HG02885 (cell line): ENCODE measurements at regions not wholly inside any gene's neighbourhood (a gene's known extent, or its start where the extent isn't known, plus 50 kb on each side); places are given as distances from the start of the nearest gene placed in this dataset.

ENCODE experiments used
- ATAC-seq: cut with Tn5 transposase; IDR thresholded peaks from one replicate; pipeline ENCODE4 v1.9.1; 2021; ENCODE audit warnings: mild to moderate bottlenecking; ENCODE audit not compliant: unreplicated experiment, poor library complexity

DNA sequence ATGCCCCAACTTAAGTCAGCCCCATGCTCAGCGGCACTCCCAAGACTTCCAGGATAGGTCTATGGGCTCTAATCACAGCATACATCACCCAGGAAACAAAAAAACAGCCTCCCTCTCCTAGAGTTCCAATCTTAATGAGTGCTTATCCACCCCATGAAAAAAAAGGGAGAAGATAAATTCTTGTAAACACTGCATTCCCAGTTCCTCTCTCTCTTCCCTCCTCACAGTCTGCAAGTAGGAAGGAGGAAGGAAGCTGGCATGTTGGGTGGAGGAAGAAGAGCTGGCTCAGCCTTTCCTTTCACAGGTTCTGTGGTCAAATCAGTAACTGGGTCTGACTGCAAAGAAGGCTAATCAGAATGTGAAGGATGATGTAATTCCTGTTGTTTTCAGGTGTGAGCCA lies 69.9 kb upstream of the ZC3H11B start:
- ATAC-seq, result no peak

DNA sequence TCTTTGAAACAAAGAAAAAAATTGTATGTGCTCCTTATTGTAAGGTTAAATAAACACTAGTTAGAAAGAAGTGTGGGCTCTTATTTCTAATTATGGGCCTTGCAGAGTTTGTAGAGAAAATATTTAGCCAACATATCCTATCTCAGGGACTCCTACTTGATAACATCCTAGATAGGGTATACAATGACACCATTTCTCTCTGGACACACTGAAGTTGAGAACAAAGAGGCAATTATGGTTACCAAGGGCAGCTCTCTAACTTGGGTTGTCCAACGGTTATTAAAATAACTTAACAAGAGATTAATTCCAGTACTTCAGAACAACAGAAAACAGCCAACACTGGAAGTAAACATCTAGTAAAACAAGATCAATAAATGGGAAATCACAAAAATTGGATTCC lies 69.0 kb upstream of the ZC3H11B start:
- no peak for ATAC-seq

DNA sequence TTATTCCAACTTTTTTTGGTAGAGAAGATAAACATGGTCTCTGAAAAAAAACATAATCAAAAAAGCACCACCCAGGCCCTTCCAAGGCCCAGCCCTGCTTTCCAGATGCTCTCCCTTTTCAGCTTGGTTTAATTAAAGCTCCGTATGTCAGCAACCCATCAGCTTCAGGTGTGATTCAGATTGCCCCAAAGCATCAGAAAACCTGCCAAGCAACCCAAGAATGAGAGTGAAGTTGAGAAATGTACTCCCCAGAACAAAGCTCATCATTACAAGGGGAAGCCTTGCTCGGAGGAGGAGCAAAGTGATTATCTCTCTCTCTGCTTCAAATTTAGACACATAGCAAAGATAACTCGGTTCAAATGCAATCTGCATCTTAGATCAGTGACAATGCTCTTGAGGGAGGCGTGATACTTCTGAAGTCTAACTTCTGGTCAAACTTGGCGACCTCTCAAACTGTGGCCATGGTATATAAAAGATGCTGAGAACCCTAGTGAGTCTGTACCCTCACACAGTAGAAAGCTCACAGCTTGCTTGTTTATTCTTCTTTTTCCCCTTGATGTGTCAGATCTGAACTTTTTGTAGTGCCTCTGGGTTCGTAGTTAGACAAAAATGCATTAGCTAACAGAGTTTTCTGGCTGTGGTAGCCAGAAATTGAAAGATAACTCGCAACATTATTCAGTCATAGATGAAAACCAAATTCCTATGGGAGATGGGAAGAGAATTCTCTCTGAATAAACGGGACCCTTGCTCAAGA lies 63.3 kb upstream of the ZC3H11B start:
- no peak for ATAC-seq

DNA sequence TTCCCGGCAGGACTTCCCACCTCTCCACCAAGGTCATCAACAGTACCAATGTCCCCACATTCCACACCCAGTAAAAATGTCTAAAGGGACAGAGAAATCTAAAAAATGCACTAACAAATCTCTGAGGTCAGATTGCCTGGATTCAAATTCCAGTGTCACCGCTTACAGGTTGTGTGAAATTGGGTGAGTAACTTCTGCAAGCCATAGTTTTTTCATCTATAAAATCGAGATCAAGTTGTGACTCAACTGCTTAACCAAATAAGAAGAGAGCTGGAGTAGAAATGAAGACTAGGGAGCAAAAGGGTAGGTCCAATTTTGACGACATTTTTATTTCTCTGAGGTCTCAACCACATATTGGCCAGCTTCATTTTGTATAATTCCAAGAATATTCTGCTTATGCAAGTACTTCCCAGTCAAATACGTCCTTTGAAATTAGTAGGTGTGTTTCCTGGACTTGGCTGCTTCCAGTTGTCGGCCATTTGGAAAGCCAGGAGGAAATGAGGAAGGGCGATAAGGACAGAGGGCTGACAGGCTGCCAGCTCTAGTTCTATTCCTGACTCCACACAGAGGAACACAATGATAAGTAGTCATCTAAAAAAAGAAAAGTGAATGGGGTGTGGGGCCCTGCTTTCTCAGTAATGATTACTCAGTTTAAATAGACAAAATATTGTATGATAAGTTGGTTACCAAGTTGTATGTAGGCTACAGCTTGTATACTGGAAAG lies 57.7 kb upstream of the ZC3H11B start:
- ATAC-seq, result no peak

DNA sequence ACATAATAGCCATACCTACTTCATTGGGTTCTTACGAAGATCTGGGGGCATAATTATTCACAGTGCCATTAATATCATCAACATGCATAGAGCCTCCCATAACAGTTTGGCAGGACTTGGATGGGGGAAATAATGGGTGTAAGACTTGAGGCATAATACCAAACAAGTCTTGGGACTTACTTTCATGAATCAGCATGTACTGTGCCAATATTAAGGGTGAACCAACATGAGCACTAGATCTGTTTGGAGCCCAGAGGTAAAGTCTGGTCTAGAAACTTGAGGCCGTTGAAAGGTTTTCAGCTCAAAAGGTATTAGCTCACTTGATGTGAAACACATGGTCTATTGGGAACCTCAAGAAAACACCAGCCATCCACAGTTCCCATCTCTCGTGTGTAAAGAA lies 56.7 kb upstream of the ZC3H11B start:
- ATAC-seq, result no peak

DNA sequence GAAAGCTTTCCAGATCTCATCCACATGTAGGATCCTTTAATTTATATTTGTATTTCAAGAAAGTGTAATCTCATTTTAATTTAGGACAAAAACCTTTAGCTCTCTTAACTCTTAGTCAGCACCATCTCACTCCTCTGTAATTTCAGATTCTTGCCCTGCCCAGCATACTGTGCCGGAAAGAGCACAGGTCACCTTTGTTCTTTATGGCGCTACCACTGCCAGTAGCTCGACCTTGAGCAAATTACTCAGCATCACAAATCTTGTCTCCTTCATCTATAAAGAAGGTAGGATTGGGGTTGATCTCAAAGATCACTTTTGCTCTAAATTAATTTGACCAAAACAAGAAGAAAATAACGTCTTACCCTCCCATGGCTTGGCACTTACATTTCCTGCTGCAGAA lies 56.1 kb upstream of the ZC3H11B start:
- ATAC-seq, result no peak

DNA sequence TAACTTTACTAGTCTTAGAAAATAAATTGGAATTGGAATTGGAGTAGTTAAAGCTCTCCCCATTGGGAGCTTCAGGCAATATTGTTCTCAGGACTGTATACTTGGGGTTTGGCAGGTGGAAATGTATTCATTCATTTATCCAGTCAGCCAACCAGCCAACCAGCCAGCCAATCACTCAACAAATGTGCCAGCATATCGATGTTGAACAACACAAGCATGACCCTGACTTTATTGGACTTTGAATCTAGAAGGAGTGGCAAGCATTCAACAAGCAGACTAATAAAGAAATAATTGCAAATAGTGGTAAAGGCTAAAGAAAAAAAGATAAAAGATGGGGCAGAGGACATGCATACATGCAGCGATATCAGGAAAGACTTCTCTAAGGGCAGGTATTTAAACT lies 55.5 kb upstream of the ZC3H11B start:
- no peak for ATAC-seq

DNA sequence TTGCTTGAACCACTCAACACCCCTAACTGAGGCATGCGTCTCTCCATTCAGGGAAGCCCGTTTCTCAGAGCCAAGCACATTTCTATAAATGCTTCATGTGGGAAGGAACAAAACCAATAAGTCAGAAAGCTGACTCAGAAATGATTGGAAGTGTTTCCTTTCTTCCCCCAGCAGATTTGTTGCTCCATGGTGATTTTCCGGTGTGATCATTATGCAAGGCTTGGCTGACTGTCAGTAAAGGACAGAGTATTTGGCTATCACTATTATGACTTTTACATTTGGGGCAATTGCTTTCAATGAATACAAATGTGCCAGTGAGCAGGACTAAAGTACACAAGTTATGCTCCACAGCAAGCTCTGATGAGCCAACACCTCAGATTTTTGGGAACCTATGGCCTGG lies 53.3 kb upstream of the ZC3H11B start:
- no peak for ATAC-seq

DNA sequence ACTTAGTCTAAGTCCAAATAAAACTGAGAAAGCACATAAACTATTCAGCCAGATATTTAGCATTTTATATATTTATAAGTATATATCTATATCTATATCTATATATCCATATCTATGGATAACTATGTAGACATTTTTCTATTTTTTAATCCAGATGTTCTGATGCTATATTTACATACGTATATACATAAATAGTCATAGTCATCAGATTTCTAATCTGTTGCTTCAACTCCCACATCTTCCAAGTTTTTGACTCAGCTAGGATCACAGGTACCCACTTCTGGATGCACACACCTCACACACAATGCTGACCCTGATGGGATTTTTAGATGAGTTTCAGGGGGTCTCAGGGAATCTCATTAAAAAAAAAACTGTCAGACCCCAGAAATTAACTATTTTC lies 52.2 kb upstream of the ZC3H11B start:
- no peak for ATAC-seq

GRCh38 chr1:219664310-219665029 lies 51.6 kb upstream of the ZC3H11B start:
- ATAC-seq, result no peak
